A673 (cell line): ENCODE measurements at regions not wholly inside any gene's neighbourhood (a gene's known extent, or its start where the extent isn't known, plus 50 kb on each side); places are given as distances from the start of the nearest gene placed in this dataset.

Source experiments
- CTCF ChIP-seq: fragments of 300-800, 200-600 bp; sonication (generic); conservative IDR thresholded peaks from 2 replicates; pipeline ENCODE4 v1.5.1; 2017; ENCODE audit warnings: low read depth, mild to moderate bottlenecking, antibody characterized with exemption, low read length, moderate library complexity, mixed read lengths
- EZH2 ChIP-seq: fragments of 200-600 bp; sonication (generic); IDR thresholded peaks from 2 replicates; pipeline ENCODE4 v1.6.1; 2017; ENCODE audit warnings: borderline replicate concordance, low read depth, mild to moderate bottlenecking, mixed read lengths, antibody characterized with exemption, low read length; ENCODE audit not compliant: poor library complexity, severe bottlenecking

GRCh38 chr2:16240402-16240801 lies 300.1 kb downstream of the MYCN start:
- no peak for TF ChIP-seq CTCF
- TF ChIP-seq EZH2 = no peak
